ENCODE measurements at regions not wholly inside any gene's neighbourhood (a gene's known extent, or its start where the extent isn't known, plus 50 kb on each side); places are given as distances from the start of the nearest gene placed in this dataset.

DNA sequence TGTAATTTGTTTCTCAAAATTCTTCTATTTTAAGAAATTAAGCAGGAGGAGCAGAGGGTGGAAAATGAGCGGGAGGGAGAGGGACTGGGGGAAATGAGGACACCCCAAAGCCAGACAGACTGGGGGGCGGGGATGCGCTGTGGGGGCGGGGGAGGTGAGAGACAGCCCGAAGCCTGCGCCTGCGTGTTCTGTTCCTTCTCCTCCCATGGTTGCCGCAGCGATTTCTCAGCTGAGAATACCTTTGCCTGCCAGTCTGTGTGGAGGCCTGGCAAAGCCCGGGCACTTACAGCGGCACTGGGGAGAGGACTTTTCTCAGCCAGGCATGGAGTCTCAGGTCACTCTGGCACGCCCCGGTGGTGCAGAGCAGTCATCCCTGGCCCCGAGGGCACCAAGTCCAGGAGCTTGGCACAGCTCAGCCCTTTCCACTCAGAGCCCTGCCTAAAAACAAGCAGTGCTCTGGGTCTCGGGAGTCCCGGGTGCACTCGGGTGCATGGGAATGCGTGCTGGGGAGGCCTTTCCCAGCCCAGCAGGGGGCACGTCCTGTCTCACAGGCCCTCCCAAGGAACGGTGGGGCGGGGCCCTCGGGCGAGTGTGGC lies 289.3 kb upstream of the HS6ST1 start:
- Mint-ChIP-seq H3K4me1 (ENCODE audit: low read depth, unreplicated experiment) (no peaks in the 10 kb centered on the region), H3K27me3 (ENCODE audit: insufficient read depth, unreplicated experiment) (no peaks in the 10 kb centered on the region), H3K36me3 (ENCODE audit: insufficient read depth, unreplicated experiment) (no peaks in the 10 kb centered on the region), H3K27ac (ENCODE audit: unreplicated experiment) (no peak overlapping the region), H3K9me3 (ENCODE audit: unreplicated experiment) (no peaks in the 10 kb centered on the region), H3K4me3 (ENCODE audit: unreplicated experiment) (no peak overlapping the region)
- peak in 1 of 2 experiments; percentile 24 for DNase-seq
- BruUV-seq (replicated peaks), result no TSS peak
- Histone ChIP-seq H3K9me3 (no peaks in the 10 kb centered on the region), H3K27me3 (replicated peaks; ENCODE audit: control insufficient read depth, insufficient read depth, low read length) (no peaks in the 10 kb centered on the region), H3K4me1 (no peaks in the 10 kb centered on the region), H3K36me3 (ENCODE audit: control insufficient read depth, insufficient read depth, low read length) (no peaks in the 10 kb centered on the region), H3K4me3 (ENCODE audit: low read depth, low read length) (no peak overlapping the region)
- TF ChIP-seq, protein P1, sequence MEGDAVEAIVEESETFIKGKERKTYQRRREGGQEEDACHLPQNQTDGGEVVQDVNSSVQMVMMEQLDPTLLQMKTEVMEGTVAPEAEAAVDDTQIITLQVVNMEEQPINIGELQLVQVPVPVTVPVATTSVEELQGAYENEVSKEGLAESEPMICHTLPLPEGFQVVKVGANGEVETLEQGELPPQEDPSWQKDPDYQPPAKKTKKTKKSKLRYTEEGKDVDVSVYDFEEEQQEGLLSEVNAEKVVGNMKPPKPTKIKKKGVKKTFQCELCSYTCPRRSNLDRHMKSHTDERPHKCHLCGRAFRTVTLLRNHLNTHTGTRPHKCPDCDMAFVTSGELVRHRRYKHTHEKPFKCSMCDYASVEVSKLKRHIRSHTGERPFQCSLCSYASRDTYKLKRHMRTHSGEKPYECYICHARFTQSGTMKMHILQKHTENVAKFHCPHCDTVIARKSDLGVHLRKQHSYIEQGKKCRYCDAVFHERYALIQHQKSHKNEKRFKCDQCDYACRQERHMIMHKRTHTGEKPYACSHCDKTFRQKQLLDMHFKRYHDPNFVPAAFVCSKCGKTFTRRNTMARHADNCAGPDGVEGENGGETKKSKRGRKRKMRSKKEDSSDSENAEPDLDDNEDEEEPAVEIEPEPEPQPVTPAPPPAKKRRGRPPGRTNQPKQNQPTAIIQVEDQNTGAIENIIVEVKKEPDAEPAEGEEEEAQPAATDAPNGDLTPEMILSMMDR (IDR thresholded peaks at IDR 0.05; ENCODE audit: insufficient read depth in 1 of 2, low read depth in 1 of 2, low read length in 1 of 2, severe bottlenecking in 1 of 2, unreplicated experiment in 1 of 2), result no peak
- POLR2A ChIA-PET, result no interaction called here
- intact Hi-C loops (cut with micrococcal nuclease; ENCODE audit: unreplicated experiment), result no loop called here
- CTCF ChIA-PET, result no interaction called here

DNA sequence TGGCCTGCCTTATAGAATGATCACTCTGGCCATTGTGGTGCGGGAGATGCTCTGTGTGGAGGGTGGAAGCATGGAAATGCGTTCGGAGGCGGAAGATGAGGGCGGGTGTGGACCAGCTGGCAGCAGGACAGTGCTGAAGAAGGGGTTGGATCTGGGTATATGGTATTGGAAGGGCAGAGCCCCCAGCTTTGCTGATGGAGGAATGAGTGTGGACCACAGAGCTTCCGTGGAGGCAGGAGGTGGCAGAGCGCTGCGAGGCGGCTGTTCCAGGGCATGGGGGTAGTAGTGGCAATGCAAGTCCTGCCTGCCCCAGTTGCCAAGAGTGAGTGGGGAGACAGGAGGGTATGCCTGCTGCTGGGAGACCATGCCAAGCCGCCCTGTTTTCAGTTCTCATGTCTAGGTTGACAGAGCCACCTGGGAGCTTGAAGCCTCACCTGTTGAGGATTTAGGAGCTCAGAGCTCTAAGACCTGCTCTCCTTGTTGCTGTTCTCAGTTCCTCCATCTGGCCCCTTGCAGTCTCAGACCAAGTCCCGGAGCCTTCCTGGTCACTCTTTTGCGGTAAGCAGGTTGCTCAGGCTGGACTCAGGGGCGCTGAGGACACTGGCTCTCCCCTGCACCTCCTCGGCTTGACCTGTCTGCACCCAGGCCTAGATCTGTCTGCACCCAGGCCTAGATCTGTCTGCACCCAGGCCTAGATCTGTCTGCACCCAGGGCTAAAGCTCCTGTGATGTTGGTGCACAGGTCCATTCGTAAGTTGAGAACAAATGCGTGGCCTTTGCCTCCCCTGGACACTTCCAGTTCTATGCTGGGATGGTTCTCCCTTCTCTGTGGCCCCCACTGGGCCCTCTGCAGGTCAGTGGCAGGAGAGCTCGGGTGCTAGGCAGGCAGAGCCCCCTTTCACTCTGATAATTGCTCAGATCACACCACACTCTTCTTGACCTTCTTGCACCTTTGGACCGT lies 290.5 kb upstream of the HS6ST1 start:
- Histone ChIP-seq H3K4me1 (no peaks in the 10 kb centered on the region), H3K9me3 (no peaks in the 10 kb centered on the region), H3K4me3 (ENCODE audit: low read depth, low read length) (no peak overlapping the region), H3K36me3 (ENCODE audit: control insufficient read depth, insufficient read depth, low read length) (no peaks in the 10 kb centered on the region), H3K27me3 (replicated peaks; ENCODE audit: control insufficient read depth, insufficient read depth, low read length) (no peaks in the 10 kb centered on the region)
- peak in 1 of 2 experiments; percentile 24 for DNase-seq
- BruUV-seq (replicated peaks), result no TSS peak
- Mint-ChIP-seq H3K27me3 (ENCODE audit: insufficient read depth, unreplicated experiment) (no peaks in the 10 kb centered on the region), H3K9me3 (ENCODE audit: unreplicated experiment) (no peaks in the 10 kb centered on the region), H3K36me3 (ENCODE audit: insufficient read depth, unreplicated experiment) (no peaks in the 10 kb centered on the region), H3K4me3 (ENCODE audit: unreplicated experiment) (no peak overlapping the region), H3K27ac (ENCODE audit: unreplicated experiment) (no peak overlapping the region), H3K4me1 (ENCODE audit: low read depth, unreplicated experiment) (no peaks in the 10 kb centered on the region)
- TF ChIP-seq, protein P1 (IDR thresholded peaks at IDR 0.05; ENCODE audit: insufficient read depth in 1 of 2, low read depth in 1 of 2, low read length in 1 of 2, severe bottlenecking in 1 of 2, unreplicated experiment in 1 of 2), result no peak
- POLR2A ChIA-PET, result interaction anchor here (0.6 kb wide), 1 partner anchor 211 kb away, joined by 9 read pairs; no protein-coding TSS in a partner anchor
- CTCF ChIA-PET, result no interaction called here
- intact Hi-C loops (cut with micrococcal nuclease; ENCODE audit: unreplicated experiment), result no loop called here

DNA sequence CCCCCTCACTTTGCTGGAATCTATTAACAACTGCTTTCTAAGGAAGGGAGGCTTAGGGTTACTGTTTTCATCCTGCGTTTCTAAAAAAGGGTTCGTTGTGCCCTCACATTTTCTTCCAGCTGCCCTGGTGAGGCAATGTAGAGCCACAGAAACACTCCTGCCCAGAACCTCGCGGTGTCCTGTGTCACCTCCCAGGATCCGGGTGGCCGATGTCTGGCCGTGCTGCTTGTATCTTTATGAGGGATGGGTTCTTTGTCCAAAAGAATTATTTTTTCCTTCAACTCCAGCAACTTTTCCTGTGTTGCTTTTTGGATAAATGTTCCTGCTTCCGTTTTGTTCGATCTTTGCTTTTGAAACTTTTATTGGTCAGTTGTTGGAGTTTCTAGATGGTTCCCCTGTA lies 291.8 kb upstream of the HS6ST1 start:
- H3K4me1 Mint-ChIP-seq (ENCODE audit: low read depth, unreplicated experiment), result no peaks in the 10 kb centered on the region
- H3K36me3 ChIP-seq (ENCODE audit: control insufficient read depth, insufficient read depth, low read length), result no peaks in the 10 kb centered on the region
- DNase-seq, result no peak
- CTCF ChIA-PET, result no interaction called here
- no peak overlapping the region for H3K4me3 ChIP-seq (ENCODE audit: low read depth, low read length)
- H3K4me1 ChIP-seq, result no peaks in the 10 kb centered on the region
- no TSS peak for BruUV-seq (replicated peaks)
- no peaks in the 10 kb centered on the region for H3K9me3 Mint-ChIP-seq (ENCODE audit: unreplicated experiment)
- no peaks in the 10 kb centered on the region for H3K27me3 ChIP-seq (replicated peaks; ENCODE audit: control insufficient read depth, insufficient read depth, low read length)
- no peak overlapping the region for H3K27ac Mint-ChIP-seq (ENCODE audit: unreplicated experiment)
- H3K36me3 Mint-ChIP-seq (ENCODE audit: insufficient read depth, unreplicated experiment), result no peaks in the 10 kb centered on the region
- TF ChIP-seq, protein P1 (IDR thresholded peaks at IDR 0.05; ENCODE audit: insufficient read depth in 1 of 2, low read depth in 1 of 2, low read length in 1 of 2, severe bottlenecking in 1 of 2, unreplicated experiment in 1 of 2), result no peak
- H3K9me3 ChIP-seq, result no peaks in the 10 kb centered on the region
- H3K27me3 Mint-ChIP-seq (ENCODE audit: insufficient read depth, unreplicated experiment), result no peaks in the 10 kb centered on the region
- intact Hi-C loops (cut with micrococcal nuclease; ENCODE audit: unreplicated experiment), result no loop called here
- POLR2A ChIA-PET, result no interaction called here
- H3K4me3 Mint-ChIP-seq (ENCODE audit: unreplicated experiment), result no peak overlapping the region

Data from Caco-2 (cell line).